ENCODE measurements at regions not wholly inside any gene's neighbourhood (a gene's known extent, or its start where the extent isn't known, plus 50 kb on each side); places are given as distances from the start of the nearest gene placed in this dataset.

- no peak overlapping the region for H2AK9ac ChIP-seq (replicated peaks; ENCODE audit: low read depth, low read length, poor library complexity)
- no peak overlapping the region for H2AK5ac ChIP-seq (ENCODE audit: low read depth, low read length)
- ATAC-seq (ENCODE audit: low read depth), result no peak
- H3K36me3 ChIP-seq (ENCODE audit: control insufficient read depth, insufficient read depth, low read length), result no peaks in the 10 kb centered on the region
- no peak overlapping the region for H2BK15ac ChIP-seq (ENCODE audit: low read depth, low read length)
- peaks cover 6% of the 10 kb centered on the region for H3K9me3 ChIP-seq (ENCODE audit: control insufficient read depth, insufficient read depth, low read length)
- no peak overlapping the region for H4K8ac ChIP-seq (ENCODE audit: low read depth in 2 of 2, low read length in 2 of 2)
- CTCF ChIA-PET, result no interaction called here
- no peaks in the 10 kb centered on the region; the same call in 1 of the 2 replicates for H4K20me1 ChIP-seq (ENCODE audit: insufficient read depth, low read length)
- H4K91ac ChIP-seq (ENCODE audit: insufficient read depth, low read depth, low read length), result no peak overlapping the region
- TF ChIP-seq CTCF (conservative IDR thresholded peaks at IDR 0.05; ENCODE audit: low read depth, low read length), result no peak
- TF ChIP-seq RAD21 (IDR thresholded peaks at IDR 0.05; ENCODE audit: low read length), result no peak
- TF ChIP-seq MXI1 (IDR thresholded peaks at IDR 0.05; ENCODE audit: borderline replicate concordance, low read depth, low read length), result no peak
- no peak for TF ChIP-seq RCOR1 (IDR thresholded peaks at IDR 0.05; ENCODE audit: insufficient replicate concordance, low read length)
- TF ChIP-seq MAFK (IDR thresholded peaks at IDR 0.05; ENCODE audit: low read depth, low read length), result no peak
- no peak for TF ChIP-seq NFE2L2 (IDR thresholded peaks at IDR 0.05; ENCODE audit: low read depth, low read length)
- TF ChIP-seq CHD1 (IDR thresholded peaks at IDR 0.05; ENCODE audit: low read depth, low read length), result no peak
- no peak overlapping the region for H2AFZ ChIP-seq (replicated peaks; ENCODE audit: low read length, poor library complexity)
- no peak overlapping the region for H3K9ac ChIP-seq (ENCODE audit: low read depth, low read length)
- no peak overlapping the region for H2BK120ac ChIP-seq (ENCODE audit: low read depth, low read length)
- H3K56ac ChIP-seq (ENCODE audit: extremely low read depth, insufficient read depth, low read length), result no peak overlapping the region
- no TSS peak for BruUV-seq (replicated peaks)
- H2BK5ac ChIP-seq (ENCODE audit: low read depth, low read length, poor library complexity, severe bottlenecking), result no peak overlapping the region
- H3K4me3 ChIP-seq (ENCODE audit: insufficient read depth, low read depth, low read length), result no peak overlapping the region
- H3K4ac ChIP-seq (ENCODE audit: low read depth, low read length), result no peak overlapping the region
- H2BK20ac ChIP-seq (ENCODE audit: low read depth, low read length), result no peak overlapping the region
- H3K79me1 ChIP-seq (ENCODE audit: low read depth in 1 of 2, low read length in 2 of 2), result no peaks in the 10 kb centered on the region
- 79% methylated on average over 3 of the region's 14 CpGs; no CpG with 5 or more reads in 1 of the 2 experiments for WGBS, 2 experiments (ENCODE audit: extremely low coverage in 2 of 2, insufficient read length in 1 of 2)
- peaks cover 24% of the 10 kb centered on the region for H3K27me3 ChIP-seq (ENCODE audit: control insufficient read depth, insufficient read depth, low read length)
- no peak overlapping the region for H3K14ac ChIP-seq (replicated peaks; ENCODE audit: low read depth, low read length)
- H3K23ac ChIP-seq (ENCODE audit: low read depth, low read length), result no peak overlapping the region
- in situ Hi-C loops (cut with MboI; ENCODE audit: low sequenced_read_pairs), result no loop called here
- no peak overlapping the region for H3K27ac ChIP-seq (ENCODE audit: insufficient read depth, low read length)
- H3K9me1 ChIP-seq (ENCODE audit: insufficient read depth, low read length), result no peaks in the 10 kb centered on the region
- POLR2A ChIA-PET (ENCODE audit: unreplicated experiment), result no interaction called here
- H3K4me1 ChIP-seq (ENCODE audit: control insufficient read depth, insufficient read depth, low read length), result no peaks in the 10 kb centered on the region
- H4K5ac ChIP-seq (ENCODE audit: low read depth, low read length), result no peak overlapping the region
- dilution Hi-C loops (cut with HindIII; ENCODE audit: low sequenced_read_pairs, unreplicated experiment), result no loop called here
- no peak for DNase-seq
- no peak overlapping the region for H3K18ac ChIP-seq (ENCODE audit: low read depth, low read length)
- intact Hi-C loops (cut with micrococcal nuclease), result no loop called here
- no peak overlapping the region for H3K4me2 ChIP-seq (ENCODE audit: low read depth, low read length)
Observed at GRCh38 chr14:101186992-101187815, 283.7 kb upstream of the RTL1 start.
